Tibial nerve (tissue), 4 donors: ENCODE measurements at regions not wholly inside any gene's neighbourhood (a gene's known extent, or its start where the extent isn't known, plus 50 kb on each side); places are given as distances from the start of the nearest gene placed in this dataset.

Source experiments
- DNase-seq, 2 donors: peaks; one replicate each; pipeline ENCODE4 v3.0.0-alpha.2; 2019; ENCODE audit warnings: low spot score in 2 of 2
- H3K27ac ChIP-seq, 4 donors: fragments of 200-600 bp; sonication (generic) in 3 of 4; one replicate each; pipeline ENCODE4 v1.5.1; 2017 to 2019; ENCODE audit warnings: mild to moderate bottlenecking in 1 of 4
- H3K27me3 ChIP-seq, 2 donors: fragments of 200-600 bp; sonication (generic) in 1 of 2; one replicate each; pipeline versions ENCODE4 v1.5.1 to v1.6.0; 2017 to 2019
- H3K36me3 ChIP-seq, 3 donors: fragments of 200-600 bp; sonication (generic); one replicate each; pipeline ENCODE4 v1.5.1; 2018 to 2019
- H3K4me1 ChIP-seq, 4 donors: fragments of 200-600 bp; sonication (generic) in 3 of 4; one replicate each; pipeline ENCODE4 v1.5.1; 2017 to 2019
- H3K4me3 ChIP-seq, 4 donors: fragments of 200-600 bp; sonication (generic) in 3 of 4; one replicate each; pipeline ENCODE4 v1.5.1; 2017 to 2019; ENCODE audit warnings: mild to moderate bottlenecking in 1 of 4, moderate library complexity in 1 of 4
- H3K9me3 ChIP-seq, 4 donors: fragments of 200-600 bp; sonication (generic) in 3 of 4; one replicate each; pipeline ENCODE4 v1.5.1; 2017 to 2019
- CTCF ChIP-seq, 5 experiments: fragments of 200-600 bp in 3 of 5; fragments of 450-650 bp in 2 of 5; sonication (generic) in 3 of 5; IDR thresholded peaks; one replicate each; pipeline ENCODE4 v1.5.1; 2016 to 2019; ENCODE audit warnings: antibody characterized with exemption in 5 of 5, mild to moderate bottlenecking in 3 of 5, moderate library complexity in 2 of 5
- EP300 ChIP-seq, 2 donors: sonication (generic); formaldehyde crosslinking; IDR thresholded peaks; one replicate each; pipeline ENCODE4 v1.6.1; 2017; ENCODE audit warnings: antibody characterized with exemption in 2 of 2, mild to moderate bottlenecking in 1 of 2
- POLR2A ChIP-seq, 2 donors: fragments of 450-650 bp; IDR thresholded peaks; one replicate each; pipeline ENCODE4 v1.6.1; 2017; ENCODE audit warnings: antibody characterized with exemption in 2 of 2, mild to moderate bottlenecking in 2 of 2, moderate library complexity in 2 of 2
- WGBS, 2 donors: methylation state at CpG; one replicate each; pipeline ENCODE4 v1.1.5; 2018; 5-methylcytosine and 5-hydroxymethylcytosine counted together

- Histone ChIP-seq H3K4me1 (no peaks in the 10 kb centered on the region), H3K27me3 (no peaks in the 10 kb centered on the region), H3K9me3 (peaks cover 0 to 16% (median 0%) of the 10 kb centered on the region in 4 donors), H3K27ac (no peak overlapping the region), H3K36me3 (no peaks in the 10 kb centered on the region), H3K4me3 (no peak overlapping the region)
- WGBS, 2 donors = 57 to 61% methylated on average over 4 of the region's 4 CpGs
- TF ChIP-seq CTCF (IDR thresholded peaks at IDR 0.05) (no peak), EP300 (IDR thresholded peaks at IDR 0.05) (no peak), POLR2A (IDR thresholded peaks at IDR 0.05) (no peak)
- DNase-seq = no peak
These were observed 56.6 kb upstream of the ABCC4 start for GRCh38 chr13:95357875-95358274.

- 88 to 91% methylated on average over 3 of the region's 3 CpGs for WGBS, 2 donors
- Histone ChIP-seq H3K27me3 (no peaks in the 10 kb centered on the region), H3K4me3 (no peak overlapping the region), H3K4me1 (no peaks in the 10 kb centered on the region), H3K27ac (no peak overlapping the region), H3K9me3 (peaks cover 0 to 23% (median 0%) of the 10 kb centered on the region in 4 donors), H3K36me3 (no peaks in the 10 kb centered on the region)
- TF ChIP-seq POLR2A (IDR thresholded peaks at IDR 0.05) = no peak
- no peak for TF ChIP-seq CTCF (IDR thresholded peaks at IDR 0.05)
- TF ChIP-seq EP300 (IDR thresholded peaks at IDR 0.05) = no peak
- no peak for DNase-seq
These were observed 58.8 kb upstream of the ABCC4 start for GRCh38 chr13:95360052-95360451.

GRCh38 chr13:95360464-95361097, 59.3 kb upstream of the ABCC4 start:
- H3K4me1 ChIP-seq = no peaks in the 10 kb centered on the region
- no peak overlapping the region for H3K4me3 ChIP-seq
- H3K9me3 ChIP-seq = peaks cover 0 to 23% (median 0%) of the 10 kb centered on the region in 4 donors
- no peak overlapping the region for H3K27ac ChIP-seq
- H3K36me3 ChIP-seq = no peaks in the 10 kb centered on the region
- no peaks in the 10 kb centered on the region for H3K27me3 ChIP-seq
- TF ChIP-seq POLR2A (IDR thresholded peaks at IDR 0.05) (no peak), CTCF (IDR thresholded peaks at IDR 0.05) (no peak), EP300 (IDR thresholded peaks at IDR 0.05) (no peak)
- DNase-seq = no peak
- WGBS, 2 donors = 83 to 86% methylated on average over 9 of the region's 9 CpGs

DNA sequence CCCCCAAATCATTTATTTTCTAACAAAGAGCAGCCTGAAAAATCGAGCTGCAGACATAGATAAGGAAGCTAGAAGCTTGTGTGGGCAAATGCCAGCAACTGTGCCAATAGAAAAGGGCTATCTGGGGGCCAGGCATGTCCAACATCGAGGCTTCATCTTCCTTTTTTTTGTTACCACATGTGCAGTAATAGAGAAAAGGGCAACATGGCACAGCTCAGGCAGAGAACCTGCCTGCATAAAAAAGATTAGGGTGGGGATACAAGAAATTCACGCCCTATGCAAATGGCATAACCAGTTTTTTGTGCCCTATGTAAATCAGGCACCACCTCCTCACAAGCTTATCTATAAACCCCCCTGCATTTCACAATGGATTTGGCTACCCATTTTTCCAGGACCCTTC, 60.4 kb upstream of the ABCC4 start:
- H3K4me3 ChIP-seq = no peak overlapping the region
- H3K4me1 ChIP-seq = no peaks in the 10 kb centered on the region
- no peaks in the 10 kb centered on the region for H3K36me3 ChIP-seq
- no peak for DNase-seq
- no peak for TF ChIP-seq POLR2A (IDR thresholded peaks at IDR 0.05)
- TF ChIP-seq EP300 (IDR thresholded peaks at IDR 0.05) = no peak
- no peak for TF ChIP-seq CTCF (IDR thresholded peaks at IDR 0.05)
- no peak overlapping the region for H3K27ac ChIP-seq
- 64% methylated on average over 3 of the region's 3 CpGs for WGBS, 2 donors
- H3K9me3 ChIP-seq = peaks cover 0 to 17% (median 0%) of the 10 kb centered on the region in 4 donors
- H3K27me3 ChIP-seq = no peaks in the 10 kb centered on the region

DNA sequence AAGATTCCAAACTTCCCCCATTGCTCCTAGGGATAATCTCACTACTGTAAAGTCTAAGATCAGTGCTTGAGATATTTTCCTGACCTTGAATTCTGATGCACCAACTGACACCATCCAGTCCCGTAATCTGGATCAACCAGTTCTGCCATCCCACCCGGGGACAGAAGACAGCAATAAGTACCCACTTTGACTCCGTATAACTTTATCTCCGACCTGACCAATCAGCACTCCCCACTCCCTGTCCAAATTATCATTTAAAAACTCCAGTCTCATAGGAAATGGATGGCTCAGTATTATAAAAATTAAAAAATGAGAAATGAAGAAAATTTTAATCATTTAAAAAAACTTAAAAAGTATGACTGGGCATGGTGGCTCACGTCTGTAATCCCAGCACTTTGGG, 61.4 kb upstream of the ABCC4 start:
- Histone ChIP-seq H3K27ac (no peak overlapping the region), H3K9me3 (peaks cover 0 to 8% (median 0%) of the 10 kb centered on the region in 4 donors), H3K4me3 (no peak overlapping the region), H3K4me1 (peaks cover 0 to 6% (median 0%) of the 10 kb centered on the region in 4 donors), H3K27me3 (no peaks in the 10 kb centered on the region), H3K36me3 (no peaks in the 10 kb centered on the region)
- WGBS, 2 donors = 73 to 82% methylated on average over 5 of the region's 5 CpGs
- DNase-seq = no peak
- no peak for TF ChIP-seq EP300 (IDR thresholded peaks at IDR 0.05)
- no peak for TF ChIP-seq CTCF (IDR thresholded peaks at IDR 0.05)
- no peak for TF ChIP-seq POLR2A (IDR thresholded peaks at IDR 0.05)
